GM12873 (cell line): ENCODE measurements at regions not wholly inside any gene's neighbourhood (a gene's known extent, or its start where the extent isn't known, plus 50 kb on each side); places are given as distances from the start of the nearest gene placed in this dataset.

Source experiments
- CTCF ChIP-seq: IDR thresholded peaks from 2 replicates; pipeline ENCODE4 v1.5.1; 2012; ENCODE audit warnings: low read depth, mild to moderate bottlenecking, moderate library complexity, low read length, control low read depth; ENCODE audit not compliant: insufficient read depth; ENCODE audit errors: missing control alignments

- no peak for TF ChIP-seq CTCF
These were observed 289.0 kb downstream of the CAAP1 start for GRCh38 chr9:26603617-26604016.

- no peak for TF ChIP-seq CTCF
These were observed 295.0 kb downstream of the CAAP1 start for GRCh38 chr9:26597542-26598149.

DNA sequence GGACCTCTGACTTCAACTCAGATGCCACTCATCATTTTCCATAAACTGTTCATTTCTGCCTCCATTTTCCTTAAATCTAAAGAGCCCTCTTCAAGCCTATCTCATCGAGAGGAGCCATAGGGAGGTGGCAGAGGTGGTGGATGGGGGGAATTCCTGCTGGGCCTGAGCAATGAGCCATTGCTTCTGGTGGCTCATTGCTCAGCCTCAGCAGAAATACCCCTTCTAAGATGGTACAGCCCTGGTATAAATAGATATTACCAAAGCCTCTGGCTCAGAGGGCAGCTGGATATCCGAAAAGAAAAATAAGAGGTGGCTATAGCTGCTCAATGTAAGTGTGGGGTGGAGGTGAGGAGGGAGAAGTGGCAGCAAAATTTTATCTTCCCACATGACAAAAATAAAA lies 313.5 kb downstream of the CAAP1 start:
- TF ChIP-seq CTCF, result no peak

DNA sequence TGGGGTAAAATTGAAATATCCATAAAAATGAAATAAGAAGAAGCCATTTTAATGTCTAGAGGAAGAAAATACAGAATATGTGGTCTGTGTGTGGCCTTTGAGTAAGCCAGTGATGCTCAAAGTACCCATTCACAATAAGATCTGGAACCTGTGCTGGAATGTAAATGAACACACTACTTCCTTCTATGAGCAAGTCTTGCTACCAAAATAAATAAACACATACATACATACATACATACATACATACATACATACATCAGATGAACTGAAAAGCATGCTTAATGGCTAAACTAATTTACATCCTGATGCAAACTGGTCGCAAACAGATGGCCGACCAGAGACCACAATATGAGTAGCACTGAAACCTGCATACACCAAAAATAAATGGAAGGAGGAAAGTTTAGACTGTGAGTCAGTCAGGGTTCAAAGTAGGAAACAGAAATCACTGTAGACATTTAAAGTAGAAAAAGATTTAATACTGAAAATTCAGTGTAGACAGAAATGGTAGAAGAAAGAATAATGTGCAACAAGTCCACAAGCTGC lies 317.6 kb downstream of the CAAP1 start:
- no peak for TF ChIP-seq CTCF

GRCh38 chr9:26574256-26574655 lies 318.3 kb downstream of the CAAP1 start:
- no peak for TF ChIP-seq CTCF

GRCh38 chr9:26567976-26568375 lies 324.6 kb downstream of the CAAP1 start:
- no peak for TF ChIP-seq CTCF

GRCh38 chr9:26566141-26566540 lies 326.5 kb downstream of the CAAP1 start:
- TF ChIP-seq CTCF, result no peak
